H9 (cell line): ENCODE measurements at regions not wholly inside any gene's neighbourhood (a gene's known extent, or its start where the extent isn't known, plus 50 kb on each side); places are given as distances from the start of the nearest gene placed in this dataset.

ENCODE experiments used
- DNase-seq: peaks from one replicate; pipeline ENCODE4 v3.0.0-alpha.2; 2017
- H2AFZ ChIP-seq: one replicate; pipeline ENCODE4 v1.6.1; 2013; ENCODE audit warnings: mild to moderate bottlenecking, low read length, control low read depth, moderate library complexity
- H2AK5ac ChIP-seq: 2 replicates; pipeline ENCODE4 v1.6.1; 2013; ENCODE audit warnings: low read length, control low read depth, mixed read lengths; ENCODE audit not compliant: insufficient read length
- H2BK120ac ChIP-seq: one replicate; pipeline ENCODE4 v1.6.1; 2013; ENCODE audit warnings: low read depth, mild to moderate bottlenecking, low read length, control low read depth, inconsistent platforms; ENCODE audit not compliant: poor library complexity, severe bottlenecking
- H2BK12ac ChIP-seq: 2 replicates; pipeline ENCODE4 v1.6.1; 2013; ENCODE audit warnings: low read length, control low read depth, mixed read lengths, low read depth; ENCODE audit not compliant: insufficient read length
- H2BK15ac ChIP-seq: 2 replicates; pipeline ENCODE4 v1.6.1; 2013; ENCODE audit warnings: low read depth, low read length, control low read depth
- H2BK20ac ChIP-seq: one replicate; pipeline ENCODE4 v1.6.1; 2013; ENCODE audit warnings: low read depth, mild to moderate bottlenecking, low read length, control low read depth, inconsistent platforms; ENCODE audit not compliant: poor library complexity, severe bottlenecking
- H2BK5ac ChIP-seq: 2 replicates; pipeline ENCODE4 v1.6.1; 2013; ENCODE audit warnings: low read length, control low read depth, mixed read lengths; ENCODE audit not compliant: insufficient read length
- H3K14ac ChIP-seq: 2 replicates; pipeline ENCODE4 v1.6.1; 2013; ENCODE audit warnings: low read length, control low read depth; ENCODE audit not compliant: insufficient read depth
- H3K18ac ChIP-seq: 2 replicates; pipeline ENCODE4 v1.6.1; 2013; ENCODE audit warnings: low read depth, mild to moderate bottlenecking, mixed read lengths, low read length, control low read depth; ENCODE audit not compliant: insufficient read length
- H3K23ac ChIP-seq: 2 replicates; pipeline ENCODE4 v1.6.1; 2013; ENCODE audit warnings: low read length, control low read depth, mixed read lengths, low read depth; ENCODE audit not compliant: insufficient read length
- H3K23me2 ChIP-seq: 2 replicates; pipeline ENCODE4 v1.6.1; 2013; ENCODE audit warnings: low read depth, mild to moderate bottlenecking, mixed read lengths, low read length, control low read depth; ENCODE audit not compliant: insufficient read length, poor library complexity, severe bottlenecking
- H3K27ac ChIP-seq: 2 replicates; pipeline ENCODE4 v1.5.1; 2013; ENCODE audit warnings: low read length, control low read depth, mixed read lengths, low read depth; ENCODE audit not compliant: insufficient read length
- H3K27me3 ChIP-seq: 2 replicates; pipeline ENCODE4 v1.6.1; 2013; ENCODE audit warnings: low read length, control low read depth, inconsistent platforms; ENCODE audit not compliant: insufficient read depth
- H3K4ac ChIP-seq: 2 replicates; pipeline ENCODE4 v1.6.1; 2013; ENCODE audit warnings: low read depth, mild to moderate bottlenecking, control low read depth, inconsistent platforms, low read length, moderate library complexity
- H3K4me1 ChIP-seq: 2 replicates; pipeline ENCODE4 v1.6.1; 2013; ENCODE audit warnings: low read length, control low read depth, inconsistent platforms; ENCODE audit not compliant: insufficient read depth
- H3K4me2 ChIP-seq: 2 replicates; pipeline ENCODE4 v1.6.1; 2013; ENCODE audit warnings: low read length, control low read depth, mixed read lengths; ENCODE audit not compliant: insufficient read length, insufficient read depth
- H3K56ac ChIP-seq: 2 replicates; pipeline ENCODE4 v1.6.1; 2013; ENCODE audit warnings: low read depth, mild to moderate bottlenecking, mixed read lengths, low read length, control low read depth; ENCODE audit not compliant: insufficient read length
- H3K79me1 ChIP-seq: 2 replicates; pipeline ENCODE4 v1.6.1; 2013; ENCODE audit warnings: low read depth, mild to moderate bottlenecking, moderate library complexity, low read length, control low read depth, inconsistent platforms; ENCODE audit not compliant: insufficient read depth, poor library complexity, severe bottlenecking
- H3K79me2 ChIP-seq: 2 replicates; pipeline ENCODE4 v1.6.1; 2013; ENCODE audit warnings: low read length, control low read depth, inconsistent platforms; ENCODE audit not compliant: insufficient read depth
- H3K9ac ChIP-seq: 2 replicates; pipeline ENCODE4 v1.6.1; 2013; ENCODE audit warnings: low read length, control low read depth, mixed read lengths; ENCODE audit not compliant: insufficient read length; ENCODE audit errors: extremely low read depth
- H3K9me3 ChIP-seq: one replicate; pipeline ENCODE4 v1.6.1; 2013; ENCODE audit warnings: low read depth, low read length, inconsistent platforms; ENCODE audit not compliant: control insufficient read depth
- H3T11ph ChIP-seq: one replicate; pipeline ENCODE4 v1.6.1; 2013; ENCODE audit warnings: mild to moderate bottlenecking, low read length, control low read depth, inconsistent platforms
- H4K20me1 ChIP-seq: one replicate; pipeline ENCODE4 v1.6.1; 2013; ENCODE audit not compliant: control insufficient read depth, insufficient read length, insufficient read depth
- H4K5ac ChIP-seq: 2 replicates; pipeline ENCODE4 v1.6.1; 2013; ENCODE audit warnings: low read depth, mild to moderate bottlenecking, mixed read lengths, low read length, control low read depth; ENCODE audit not compliant: insufficient read length
- H4K8ac ChIP-seq: replicated peaks from 2 replicates; pipeline ENCODE4 v1.6.1; 2013; ENCODE audit warnings: low read length, control low read depth, mixed read lengths, low read depth; ENCODE audit not compliant: insufficient read length
- H4K91ac ChIP-seq: 2 replicates; pipeline ENCODE4 v1.6.1; 2013; ENCODE audit warnings: low read depth, mild to moderate bottlenecking, moderate library complexity, mixed read lengths, low read length, control low read depth; ENCODE audit not compliant: insufficient read length
- H3K27ac Mint-ChIP-seq, 3 experiments: 2 replicates in 2 of 3; 3 replicates in 1 of 3; pipeline ENCODE4 v1.8.0; 2020 to 2021; ENCODE audit warnings: mixed read lengths in 3 of 3, mild to moderate bottlenecking in 1 of 3, moderate library complexity in 1 of 3
- H3K27me3 Mint-ChIP-seq: 2 replicates; pipeline ENCODE4 v1.8.0; 2021; ENCODE audit warnings: low read depth, mild to moderate bottlenecking, moderate library complexity, mixed read lengths
- H3K36me3 Mint-ChIP-seq, 3 experiments: 2 replicates in 2 of 3; 3 replicates in 1 of 3; pipeline ENCODE4 v1.8.0; 2020 to 2021; ENCODE audit warnings: low read depth in 3 of 3, mixed read lengths in 3 of 3; ENCODE audit not compliant: insufficient read depth in 1 of 3
- H3K4me1 Mint-ChIP-seq, 2 experiments: 2 replicates each; pipeline ENCODE4 v1.8.0; 2020; ENCODE audit warnings: mixed read lengths in 2 of 2
- H3K4me3 Mint-ChIP-seq, 2 experiments: 2 replicates in 1 of 2; 3 replicates in 1 of 2; pipeline ENCODE4 v1.8.0; 2020 to 2021; ENCODE audit warnings: mild to moderate bottlenecking in 2 of 2, mixed read lengths in 2 of 2, moderate library complexity in 1 of 2
- H3K9me3 Mint-ChIP-seq, 2 experiments: 2 replicates in 1 of 2; 3 replicates in 1 of 2; pipeline ENCODE4 v1.8.0; 2020; ENCODE audit warnings: mild to moderate bottlenecking in 2 of 2, mixed read lengths in 2 of 2, moderate library complexity in 1 of 2
- WGBS: extraction: QIAGEN DNeasy Blood & Tissue Kit; methylation state at CpG from one replicate; pipeline ENCODE4 v1.1.7; 2013; ENCODE audit warnings: missing lambda C conversion rate, low lambda C conversion rate, mixed read lengths; ENCODE audit not compliant: insufficient read length; ENCODE audit errors: extremely low coverage; 5-methylcytosine and 5-hydroxymethylcytosine counted together
- TF ChIP-seq, protein P1 (sequence below): fragments of 200-600 bp; sonication (generic); conservative IDR thresholded peaks from 3 replicates; pipeline ENCODE4 v1.8.0; 2021; ENCODE audit warnings: antibody characterized with exemption, mild to moderate bottlenecking

DNA sequence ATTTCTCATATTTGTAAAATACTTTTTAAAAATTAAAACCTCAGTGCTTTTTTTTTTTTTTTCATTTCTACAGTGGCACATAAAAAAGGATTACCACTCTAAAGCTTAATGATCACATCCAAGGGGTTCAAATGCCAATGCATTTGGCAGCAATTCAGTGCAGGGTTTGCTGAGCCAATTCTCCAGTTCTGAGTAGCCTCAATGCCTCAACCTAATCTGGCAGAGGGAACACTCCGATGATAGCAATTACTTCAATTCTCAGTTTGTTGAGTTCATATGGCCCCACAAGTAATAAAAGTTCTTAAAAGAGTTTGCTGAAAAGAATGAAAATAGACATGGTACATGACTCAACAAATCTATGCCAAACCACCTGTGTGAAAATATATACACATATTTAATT lies 79.3 kb upstream of the RBMS3 start:
- Mint-ChIP-seq H3K4me3 (no peak overlapping the region), H3K4me1 (no peaks in the 10 kb centered on the region), H3K27me3 (no peaks in the 10 kb centered on the region), H3K36me3 (no peaks in the 10 kb centered on the region), H3K27ac (no peak overlapping the region), H3K9me3 (no peaks in the 10 kb centered on the region)
- no peak overlapping the region for H2AK5ac ChIP-seq
- H3K27ac ChIP-seq = no peak overlapping the region
- no peak overlapping the region for H3K18ac ChIP-seq
- H2AFZ ChIP-seq = no peak overlapping the region
- H3K79me1 ChIP-seq = no peaks in the 10 kb centered on the region
- H3K79me2 ChIP-seq = no peaks in the 10 kb centered on the region
- no peaks in the 10 kb centered on the region for H3K4me1 ChIP-seq
- H3K9me3 ChIP-seq = no peaks in the 10 kb centered on the region
- no peak overlapping the region for H2BK120ac ChIP-seq
- no peaks in the 10 kb centered on the region for H4K20me1 ChIP-seq
- no peak overlapping the region for H3K4me2 ChIP-seq
- no peak overlapping the region for H3K9ac ChIP-seq
- WGBS = no CpG with 5 or more reads among the region's 1 CpG
- no peak overlapping the region for H2BK12ac ChIP-seq
- no peak overlapping the region for H4K91ac ChIP-seq
- no peak overlapping the region for H3K14ac ChIP-seq
- no peak overlapping the region for H3K4ac ChIP-seq
- no peak overlapping the region for H4K8ac ChIP-seq
- no peak overlapping the region for H2BK15ac ChIP-seq
- H3K23ac ChIP-seq = no peak overlapping the region
- H2BK20ac ChIP-seq = no peak overlapping the region
- no peak overlapping the region for H2BK5ac ChIP-seq
- TF ChIP-seq, protein P1, sequence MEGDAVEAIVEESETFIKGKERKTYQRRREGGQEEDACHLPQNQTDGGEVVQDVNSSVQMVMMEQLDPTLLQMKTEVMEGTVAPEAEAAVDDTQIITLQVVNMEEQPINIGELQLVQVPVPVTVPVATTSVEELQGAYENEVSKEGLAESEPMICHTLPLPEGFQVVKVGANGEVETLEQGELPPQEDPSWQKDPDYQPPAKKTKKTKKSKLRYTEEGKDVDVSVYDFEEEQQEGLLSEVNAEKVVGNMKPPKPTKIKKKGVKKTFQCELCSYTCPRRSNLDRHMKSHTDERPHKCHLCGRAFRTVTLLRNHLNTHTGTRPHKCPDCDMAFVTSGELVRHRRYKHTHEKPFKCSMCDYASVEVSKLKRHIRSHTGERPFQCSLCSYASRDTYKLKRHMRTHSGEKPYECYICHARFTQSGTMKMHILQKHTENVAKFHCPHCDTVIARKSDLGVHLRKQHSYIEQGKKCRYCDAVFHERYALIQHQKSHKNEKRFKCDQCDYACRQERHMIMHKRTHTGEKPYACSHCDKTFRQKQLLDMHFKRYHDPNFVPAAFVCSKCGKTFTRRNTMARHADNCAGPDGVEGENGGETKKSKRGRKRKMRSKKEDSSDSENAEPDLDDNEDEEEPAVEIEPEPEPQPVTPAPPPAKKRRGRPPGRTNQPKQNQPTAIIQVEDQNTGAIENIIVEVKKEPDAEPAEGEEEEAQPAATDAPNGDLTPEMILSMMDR = no peak
- H3K23me2 ChIP-seq = no peaks in the 10 kb centered on the region
- no peak for DNase-seq
- H3K27me3 ChIP-seq = no peaks in the 10 kb centered on the region
- H3T11ph ChIP-seq = no peak overlapping the region
- H4K5ac ChIP-seq = no peak overlapping the region
- no peak overlapping the region for H3K56ac ChIP-seq
